GM23338 (cell line): ENCODE measurements at regions not wholly inside any gene's neighbourhood (a gene's known extent, or its start where the extent isn't known, plus 50 kb on each side); places are given as distances from the start of the nearest gene placed in this dataset.

ENCODE experiments used
- ATAC-seq: fragments of 200-7000 bp; cut with Tn5 transposase; 3 replicates; pipeline ENCODE4 v1.9.1; 2020
- DNase-seq: peaks from one replicate; pipeline ENCODE4 v3.0.0-alpha.2; 2015; ENCODE audit warnings: low spot score
- H2AFZ ChIP-seq: fragments of 200-600 bp; sonication (generic); 2 replicates; pipeline ENCODE4 v1.8.0; 2016; ENCODE audit warnings: antibody characterized with exemption, mild to moderate bottlenecking, moderate library complexity
- H3F3A ChIP-seq: fragments of 200-600 bp; sonication (generic); replicated peaks from 2 replicates; pipeline ENCODE4 v1.8.0; 2017; ENCODE audit warnings: antibody characterized with exemption, mixed run types, low read depth
- H3K27ac ChIP-seq: fragments of 200-600 bp; sonication (generic); 2 replicates; pipeline ENCODE4 v1.6.1; 2016; ENCODE audit warnings: low read depth
- H3K27me3 ChIP-seq: fragments of 200-600 bp; sonication (generic); 2 replicates; pipeline ENCODE4 v1.8.0; 2016; ENCODE audit warnings: mild to moderate bottlenecking, mixed run types, moderate library complexity; ENCODE audit not compliant: insufficient read depth
- H3K36me3 ChIP-seq: fragments of 200-600 bp; sonication (generic); 2 replicates; pipeline ENCODE4 v1.8.0; 2016; ENCODE audit warnings: mild to moderate bottlenecking; ENCODE audit not compliant: insufficient read depth
- H3K4me1 ChIP-seq: fragments of 200-600 bp; sonication (generic); 2 replicates; pipeline ENCODE4 v1.8.0; 2016; ENCODE audit warnings: mild to moderate bottlenecking, moderate library complexity; ENCODE audit not compliant: insufficient read depth
- H3K4me2 ChIP-seq: fragments of 200-600 bp; sonication (generic); 2 replicates; pipeline ENCODE4 v1.7.1; 2017; ENCODE audit warnings: mixed run types
- H3K4me3 ChIP-seq: fragments of 200-600 bp; sonication (generic); 2 replicates; pipeline ENCODE4 v1.6.1; 2016; ENCODE audit warnings: mixed run types
- H3K79me2 ChIP-seq: fragments of 200-600 bp; sonication (generic); replicated peaks from 2 replicates; pipeline ENCODE4 v1.8.0; 2017; ENCODE audit warnings: mild to moderate bottlenecking; ENCODE audit not compliant: insufficient read depth
- H3K9me2 ChIP-seq: fragments of 200-600 bp; sonication (generic); 2 replicates; pipeline ENCODE4 v1.8.0; 2017; ENCODE audit not compliant: insufficient read depth
- H4K20me1 ChIP-seq: fragments of 200-600 bp; sonication (generic); replicated peaks from 2 replicates; pipeline ENCODE4 v1.8.0; 2017; ENCODE audit warnings: mild to moderate bottlenecking; ENCODE audit not compliant: insufficient read depth
- H3K27ac Mint-ChIP-seq: 2 replicates; pipeline ENCODE4 v1.8.0; 2020; ENCODE audit warnings: inconsistent platforms, mild to moderate bottlenecking, moderate library complexity, mixed read lengths
- H3K27me3 Mint-ChIP-seq: 3 replicates; pipeline ENCODE4 v1.8.0; 2022; ENCODE audit warnings: low read depth, mild to moderate bottlenecking, moderate library complexity, mixed read lengths, inconsistent platforms; ENCODE audit not compliant: insufficient read depth, poor library complexity
- H3K36me3 Mint-ChIP-seq: 3 replicates; pipeline ENCODE4 v1.8.0; 2021; ENCODE audit warnings: low read depth, mild to moderate bottlenecking, inconsistent platforms, moderate library complexity, mixed read lengths
- H3K4me1 Mint-ChIP-seq: 3 replicates; pipeline ENCODE4 v1.8.0; 2020; ENCODE audit warnings: mild to moderate bottlenecking, inconsistent platforms, mixed read lengths
- H3K4me3 Mint-ChIP-seq: 3 replicates; pipeline ENCODE4 v1.8.0; 2021; ENCODE audit warnings: moderate library complexity, mild to moderate bottlenecking, inconsistent platforms, mixed read lengths
- H3K9me3 Mint-ChIP-seq: 3 replicates; pipeline ENCODE4 v1.8.0; 2020; ENCODE audit warnings: moderate library complexity, mild to moderate bottlenecking, inconsistent platforms, mixed read lengths
- CREB1 ChIP-seq: fragments of 250-450 bp; sonication (Bioruptor Pico); IDR thresholded peaks from 2 replicates; pipeline ENCODE4 v1.5.0; 2020; ENCODE audit warnings: low read depth, mild to moderate bottlenecking, moderate library complexity
- ETS1 ChIP-seq: IDR thresholded peaks from 2 replicates; pipeline ENCODE4 v1.6.1; 2016; ENCODE audit warnings: antibody characterized with exemption
- EZH2 ChIP-seq: fragments of 200-600 bp; sonication (generic); IDR thresholded peaks from one replicate; pipeline ENCODE4 v1.8.0; 2017; ENCODE audit warnings: antibody characterized with exemption, mild to moderate bottlenecking, low read depth; ENCODE audit not compliant: unreplicated experiment
- EZH2phosphoT487 ChIP-seq: fragments of 200-600 bp; sonication (generic); IDR thresholded peaks from one replicate; pipeline ENCODE4 v1.8.1; 2018; ENCODE audit warnings: antibody characterized with exemption; ENCODE audit not compliant: unreplicated experiment
- JUNB ChIP-seq: IDR thresholded peaks from one replicate; pipeline ENCODE4 v1.6.1; 2016; ENCODE audit warnings: antibody characterized with exemption; ENCODE audit not compliant: unreplicated experiment
- NANOG ChIP-seq: IDR thresholded peaks from 2 replicates; pipeline ENCODE4 v1.6.1; 2016; ENCODE audit warnings: antibody characterized with exemption, borderline replicate concordance
- POLR2AphosphoS5 ChIP-seq: IDR thresholded peaks from 2 replicates; pipeline ENCODE4 v1.6.1; 2016; ENCODE audit warnings: antibody characterized with exemption, low read depth
- STAT1 ChIP-seq: IDR thresholded peaks from one replicate; pipeline ENCODE4 v1.6.1; 2016; ENCODE audit warnings: antibody characterized with exemption; ENCODE audit not compliant: unreplicated experiment
- ZNF114 ChIP-seq: fragments of 250-450 bp; sonication (Bioruptor Pico); IDR thresholded peaks from 2 replicates; pipeline ENCODE4 v1.5.0; 2020; ENCODE audit warnings: mild to moderate bottlenecking, moderate library complexity
- ZNF331 ChIP-seq: fragments of 250-450 bp; sonication (Bioruptor Pico); IDR thresholded peaks from 2 replicates; pipeline ENCODE4 v1.5.0; 2020; ENCODE audit warnings: low read depth, mild to moderate bottlenecking, moderate library complexity
- ZNF462 ChIP-seq: fragments of 250-450 bp; sonication (Bioruptor Pico); IDR thresholded peaks from 2 replicates; pipeline ENCODE4 v1.5.0; 2020; ENCODE audit warnings: mild to moderate bottlenecking, moderate library complexity
- TF ChIP-seq, protein P1 (sequence below), 2 experiments: fragments of 200-600 bp in 1 of 2; sonication (generic) in 1 of 2; conservative IDR thresholded peaks; 2 replicates each; pipeline versions ENCODE4 v1.5.1 to v1.6.1; 2016 to 2017; ENCODE audit warnings: antibody characterized with exemption in 2 of 2, low read depth in 2 of 2, mild to moderate bottlenecking in 2 of 2, moderate library complexity in 1 of 2
- TF ChIP-seq, protein P2 (sequence below): IDR thresholded peaks from one replicate; pipeline ENCODE4 v1.6.1; 2018; ENCODE audit warnings: antibody characterized with exemption; ENCODE audit not compliant: unreplicated experiment

DNA sequence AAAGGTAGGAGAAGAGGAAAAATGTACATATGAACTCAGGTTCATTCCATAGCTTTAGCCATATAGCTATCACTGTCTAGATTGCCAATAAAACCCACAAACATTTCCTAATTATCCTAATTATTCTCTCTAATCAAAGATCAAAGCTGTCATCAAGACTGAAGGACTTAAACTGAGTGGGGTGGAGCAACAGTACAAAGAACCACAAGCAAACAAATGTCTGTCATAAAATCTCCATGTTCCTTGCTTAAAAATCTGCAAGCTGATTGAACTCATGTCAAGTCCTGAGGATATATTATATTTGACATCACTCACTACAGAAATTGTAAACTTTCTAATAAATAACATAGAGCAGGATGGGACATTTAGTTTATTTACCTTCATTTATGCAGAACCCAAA, 315.9 kb downstream of the SNX13 start:
- Histone ChIP-seq H3K9me2 (no peaks in the 10 kb centered on the region; the same call in none of the 2 replicates), H3K79me2 (no peaks in the 10 kb centered on the region), H3K4me2 (no peak overlapping the region), H3K27ac (no peak overlapping the region), H3K36me3 (no peaks in the 10 kb centered on the region), H3F3A (no peaks in the 10 kb centered on the region), H3K4me1 (peaks cover 5% of the 10 kb centered on the region; the same call in 1 of the 2 replicates), H4K20me1 (no peaks in the 10 kb centered on the region), H3K4me3 (no peak overlapping the region), H3K27me3 (no peaks in the 10 kb centered on the region), H2AFZ (no peak overlapping the region)
- DNase-seq, result no peak
- TF ChIP-seq EZH2, result no peak
- TF ChIP-seq, protein P1, sequence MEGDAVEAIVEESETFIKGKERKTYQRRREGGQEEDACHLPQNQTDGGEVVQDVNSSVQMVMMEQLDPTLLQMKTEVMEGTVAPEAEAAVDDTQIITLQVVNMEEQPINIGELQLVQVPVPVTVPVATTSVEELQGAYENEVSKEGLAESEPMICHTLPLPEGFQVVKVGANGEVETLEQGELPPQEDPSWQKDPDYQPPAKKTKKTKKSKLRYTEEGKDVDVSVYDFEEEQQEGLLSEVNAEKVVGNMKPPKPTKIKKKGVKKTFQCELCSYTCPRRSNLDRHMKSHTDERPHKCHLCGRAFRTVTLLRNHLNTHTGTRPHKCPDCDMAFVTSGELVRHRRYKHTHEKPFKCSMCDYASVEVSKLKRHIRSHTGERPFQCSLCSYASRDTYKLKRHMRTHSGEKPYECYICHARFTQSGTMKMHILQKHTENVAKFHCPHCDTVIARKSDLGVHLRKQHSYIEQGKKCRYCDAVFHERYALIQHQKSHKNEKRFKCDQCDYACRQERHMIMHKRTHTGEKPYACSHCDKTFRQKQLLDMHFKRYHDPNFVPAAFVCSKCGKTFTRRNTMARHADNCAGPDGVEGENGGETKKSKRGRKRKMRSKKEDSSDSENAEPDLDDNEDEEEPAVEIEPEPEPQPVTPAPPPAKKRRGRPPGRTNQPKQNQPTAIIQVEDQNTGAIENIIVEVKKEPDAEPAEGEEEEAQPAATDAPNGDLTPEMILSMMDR (conservative IDR thresholded peaks at IDR 0.05; ENCODE audit: low read depth in 2 of 2), result no peak
- no peak for TF ChIP-seq STAT1
- TF ChIP-seq NANOG, result no peak
- TF ChIP-seq EZH2phosphoT487, result no peak
- TF ChIP-seq, protein P2, sequence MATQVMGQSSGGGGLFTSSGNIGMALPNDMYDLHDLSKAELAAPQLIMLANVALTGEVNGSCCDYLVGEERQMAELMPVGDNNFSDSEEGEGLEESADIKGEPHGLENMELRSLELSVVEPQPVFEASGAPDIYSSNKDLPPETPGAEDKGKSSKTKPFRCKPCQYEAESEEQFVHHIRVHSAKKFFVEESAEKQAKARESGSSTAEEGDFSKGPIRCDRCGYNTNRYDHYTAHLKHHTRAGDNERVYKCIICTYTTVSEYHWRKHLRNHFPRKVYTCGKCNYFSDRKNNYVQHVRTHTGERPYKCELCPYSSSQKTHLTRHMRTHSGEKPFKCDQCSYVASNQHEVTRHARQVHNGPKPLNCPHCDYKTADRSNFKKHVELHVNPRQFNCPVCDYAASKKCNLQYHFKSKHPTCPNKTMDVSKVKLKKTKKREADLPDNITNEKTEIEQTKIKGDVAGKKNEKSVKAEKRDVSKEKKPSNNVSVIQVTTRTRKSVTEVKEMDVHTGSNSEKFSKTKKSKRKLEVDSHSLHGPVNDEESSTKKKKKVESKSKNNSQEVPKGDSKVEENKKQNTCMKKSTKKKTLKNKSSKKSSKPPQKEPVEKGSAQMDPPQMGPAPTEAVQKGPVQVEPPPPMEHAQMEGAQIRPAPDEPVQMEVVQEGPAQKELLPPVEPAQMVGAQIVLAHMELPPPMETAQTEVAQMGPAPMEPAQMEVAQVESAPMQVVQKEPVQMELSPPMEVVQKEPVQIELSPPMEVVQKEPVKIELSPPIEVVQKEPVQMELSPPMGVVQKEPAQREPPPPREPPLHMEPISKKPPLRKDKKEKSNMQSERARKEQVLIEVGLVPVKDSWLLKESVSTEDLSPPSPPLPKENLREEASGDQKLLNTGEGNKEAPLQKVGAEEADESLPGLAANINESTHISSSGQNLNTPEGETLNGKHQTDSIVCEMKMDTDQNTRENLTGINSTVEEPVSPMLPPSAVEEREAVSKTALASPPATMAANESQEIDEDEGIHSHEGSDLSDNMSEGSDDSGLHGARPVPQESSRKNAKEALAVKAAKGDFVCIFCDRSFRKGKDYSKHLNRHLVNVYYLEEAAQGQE, result no peak
- no peak for TF ChIP-seq CREB1 (CRISPR knock-in tag)
- no peak for TF ChIP-seq JUNB
- no peak for TF ChIP-seq ZNF331 (CRISPR knock-in tag)
- no peak for TF ChIP-seq ZNF462
- no peak for TF ChIP-seq ZNF114
- TF ChIP-seq ETS1, result no peak
- TF ChIP-seq POLR2AphosphoS5, result no peak
- Mint-ChIP-seq H3K4me1 (peaks cover 13% of the 10 kb centered on the region; the same call in 2 of the 3 replicates), H3K4me3 (no peak overlapping the region), H3K27ac (no peak overlapping the region), H3K27me3 (no peaks in the 10 kb centered on the region), H3K36me3 (no peaks in the 10 kb centered on the region), H3K9me3 (no peaks in the 10 kb centered on the region)
- no peak for ATAC-seq
